ENCODE measurements at regions not wholly inside any gene's neighbourhood (a gene's known extent, or its start where the extent isn't known, plus 50 kb on each side); places are given as distances from the start of the nearest gene placed in this dataset.

- Histone ChIP-seq H3K36me3 (no peaks in the 10 kb centered on the region), H3K27ac (no peak overlapping the region), H3K9me3 (no peaks in the 10 kb centered on the region), H3K4me1 (no peaks in the 10 kb centered on the region), H3K4me3 (no peak overlapping the region), H3K27me3 (no peaks in the 10 kb centered on the region)
- 88 to 93% methylated on average over 12 of the region's 12 CpGs for WGBS, 2 donors
- intact Hi-C loops (cut with DNase I): no loop called here
- no peak for DNase-seq
- TF ChIP-seq CTCF (IDR thresholded peaks at IDR 0.05) (no peak), POLR2A (IDR thresholded peaks at IDR 0.05) (no peak)
Observed at GRCh38 chr7:47711776-47712175, 129.9 kb upstream of the TNS3 start.

DNA sequence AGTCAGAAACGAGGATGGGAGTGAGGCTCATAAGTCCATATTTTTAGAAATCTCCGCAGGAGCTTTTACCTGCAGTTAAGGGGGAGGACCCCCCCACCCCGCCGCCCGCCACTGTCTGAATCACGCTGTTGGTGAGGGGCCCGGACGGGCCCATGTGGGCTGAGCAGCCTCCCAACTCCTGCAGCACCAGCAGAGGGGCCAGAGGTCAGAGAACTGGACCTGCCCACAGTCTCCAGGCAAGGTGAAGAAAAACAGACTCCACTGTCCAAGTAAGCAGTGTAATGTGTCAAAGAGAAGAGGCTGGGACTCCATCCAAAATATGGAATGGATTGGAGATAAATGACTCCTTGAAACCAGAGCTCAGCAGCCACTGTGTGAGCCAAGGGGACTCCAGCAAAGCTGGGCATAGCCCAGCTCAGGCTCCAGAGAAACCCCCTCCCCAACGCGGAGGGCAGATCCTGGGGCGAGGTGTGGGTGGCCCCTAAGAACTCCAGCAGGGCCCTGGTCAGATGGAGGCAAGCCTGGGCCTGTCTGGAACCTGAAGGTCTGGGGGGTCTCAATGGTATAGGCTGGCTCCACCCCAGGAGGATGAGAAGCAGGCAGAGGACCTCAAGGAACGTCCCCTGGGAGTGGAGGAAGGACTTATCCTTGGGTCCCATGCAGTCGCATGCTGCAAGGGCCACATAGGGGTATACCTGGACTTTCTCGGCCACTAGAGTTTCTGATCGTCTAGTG is 128.5 kb upstream of the TNS3 start:
- 83 to 90% methylated on average over 8 to 13 of the region's 15 CpGs for WGBS, 2 donors
- no peak for TF ChIP-seq POLR2A (IDR thresholded peaks at IDR 0.05)
- TF ChIP-seq CTCF (IDR thresholded peaks at IDR 0.05): no peak
- no peaks in the 10 kb centered on the region for H3K4me1 ChIP-seq
- DNase-seq: no peak
- H3K27ac ChIP-seq: no peak overlapping the region
- no peaks in the 10 kb centered on the region for H3K27me3 ChIP-seq
- intact Hi-C loops (cut with DNase I): no loop called here
- no peak overlapping the region for H3K4me3 ChIP-seq
- H3K9me3 ChIP-seq: no peaks in the 10 kb centered on the region
- no peaks in the 10 kb centered on the region for H3K36me3 ChIP-seq

DNA sequence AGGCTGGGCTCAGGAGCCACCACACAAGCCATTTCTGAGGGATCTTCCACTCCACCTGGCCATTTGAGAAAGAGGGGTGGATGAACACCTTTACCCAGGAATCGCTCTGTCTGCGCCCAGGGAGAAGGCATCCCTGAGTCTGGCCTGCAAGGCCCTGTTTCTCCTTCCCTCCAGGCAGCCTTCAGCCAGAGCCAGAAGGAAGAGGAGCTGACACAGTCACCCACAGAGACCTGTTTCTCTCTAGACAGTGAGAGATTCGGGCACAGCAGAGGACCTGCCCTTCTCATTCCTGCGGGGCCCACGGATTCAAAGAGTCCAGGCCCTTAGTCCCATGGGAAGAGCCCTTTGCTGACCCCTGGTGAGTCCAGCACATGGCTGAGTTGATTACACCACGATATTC is 127.5 kb upstream of the TNS3 start:
- Histone ChIP-seq H3K27me3 (no peaks in the 10 kb centered on the region), H3K4me3 (no peak overlapping the region), H3K36me3 (no peaks in the 10 kb centered on the region), H3K4me1 (no peaks in the 10 kb centered on the region), H3K9me3 (no peaks in the 10 kb centered on the region), H3K27ac (no peak overlapping the region)
- 73% methylated on average over 2 of the region's 6 CpGs; no CpG with 5 or more reads in 1 of the 2 donors for WGBS, 2 donors
- no peak for DNase-seq
- intact Hi-C loops (cut with DNase I): no loop called here
- TF ChIP-seq CTCF (IDR thresholded peaks at IDR 0.05): no peak
- TF ChIP-seq POLR2A (IDR thresholded peaks at IDR 0.05): no peak

GRCh38 chr7:47709051-47709450 is 127.1 kb upstream of the TNS3 start:
- DNase-seq: no peak
- no peaks in the 10 kb centered on the region for H3K4me1 ChIP-seq
- H3K27me3 ChIP-seq: no peaks in the 10 kb centered on the region
- H3K9me3 ChIP-seq: no peaks in the 10 kb centered on the region
- no peak for TF ChIP-seq CTCF (IDR thresholded peaks at IDR 0.05)
- TF ChIP-seq POLR2A (IDR thresholded peaks at IDR 0.05): no peak
- H3K4me3 ChIP-seq: no peak overlapping the region
- intact Hi-C loops (cut with DNase I): no loop called here
- 68 to 73% methylated on average over 3 to 4 of the region's 4 CpGs for WGBS, 2 donors
- H3K27ac ChIP-seq: no peak overlapping the region
- H3K36me3 ChIP-seq: no peaks in the 10 kb centered on the region

DNA sequence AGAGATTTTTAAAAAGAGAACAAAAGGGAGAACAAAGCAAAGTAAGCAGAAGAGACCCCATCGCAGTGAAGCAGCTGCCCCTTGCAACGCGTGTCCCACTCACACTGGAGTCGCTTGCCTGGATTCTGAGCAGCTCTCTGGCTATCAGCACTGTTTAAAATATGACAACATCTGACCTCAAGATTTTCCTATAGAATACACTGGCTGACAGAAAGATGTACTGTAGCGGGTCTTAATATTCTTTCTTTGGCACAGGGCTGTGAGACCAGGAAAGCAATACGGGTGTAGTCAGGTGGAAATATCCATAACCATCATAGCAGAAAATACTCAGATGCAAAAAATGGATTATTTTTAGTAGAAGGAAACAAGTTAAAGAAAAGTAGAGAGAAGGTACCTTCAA is 125.7 kb upstream of the TNS3 start:
- DNase-seq: no peak
- 86% methylated on average over 6 of the region's 6 CpGs for WGBS, 2 donors
- Histone ChIP-seq H3K4me1 (no peaks in the 10 kb centered on the region), H3K36me3 (no peaks in the 10 kb centered on the region), H3K9me3 (no peaks in the 10 kb centered on the region), H3K27me3 (no peaks in the 10 kb centered on the region), H3K27ac (no peak overlapping the region), H3K4me3 (no peak overlapping the region)
- TF ChIP-seq POLR2A (IDR thresholded peaks at IDR 0.05) (no peak), CTCF (IDR thresholded peaks at IDR 0.05) (no peak)
- intact Hi-C loops (cut with DNase I): no loop called here
